A549 (cell line): ENCODE measurements at regions not wholly inside any gene's neighbourhood (a gene's known extent, or its start where the extent isn't known, plus 50 kb on each side); places are given as distances from the start of the nearest gene placed in this dataset.

Experiments used
- CBX8 ChIP-seq: fragments of 200-600 bp; sonication (generic); IDR thresholded peaks from 2 replicates; pipeline ENCODE4 v1.6.1; 2016
- EHMT2 ChIP-seq: fragments of 200-600 bp; sonication (generic); IDR thresholded peaks from 2 replicates; pipeline ENCODE4 v1.6.1; 2016; ENCODE audit warnings: antibody characterized with exemption, low read depth, mild to moderate bottlenecking, moderate library complexity
- JUN ChIP-seq, 2 experiments: fragments of >200 bp; sonication (Bioruptor Twin); formaldehyde crosslinking; IDR thresholded peaks; 2 replicates in 1 of 2; 3 replicates in 1 of 2; pipeline ENCODE4 v1.6.1; 2016 to 2017
- MYC ChIP-seq: IDR thresholded peaks from 2 replicates; pipeline ENCODE4 v1.6.1; 2012; ENCODE audit warnings: mild to moderate bottlenecking, inconsistent platforms, low read length, improper control_type of control experiment, borderline replicate concordance
- NR3C1 ChIP-seq: fragments of >200 bp; sonication (Bioruptor Twin); formaldehyde crosslinking; IDR thresholded peaks from 3 replicates; pipeline ENCODE4 v1.6.1; 2017
- POLR2A ChIP-seq: IDR thresholded peaks from 2 replicates; pipeline ENCODE4 v1.6.1; 2012; ENCODE audit warnings: mild to moderate bottlenecking, low read length
- POLR2AphosphoS2 ChIP-seq: conservative IDR thresholded peaks from 2 replicates; pipeline ENCODE4 v1.6.1; 2012; ENCODE audit warnings: low read length, improper control_type of control experiment, inconsistent platforms
- RARB ChIP-seq: fragments of 250-450 bp; sonication (Bioruptor Pico); IDR thresholded peaks from 2 replicates; pipeline ENCODE4 v1.8.0; 2021; ENCODE audit warnings: mild to moderate bottlenecking, moderate library complexity
- SMC3 ChIP-seq: fragments of >200 bp; sonication (Bioruptor Twin); formaldehyde crosslinking; IDR thresholded peaks from 3 replicates; pipeline ENCODE4 v1.6.1; 2018; ENCODE audit warnings: inconsistent platforms
- ZSCAN20 ChIP-seq: fragments of 250-450 bp; sonication (Bioruptor Pico); IDR thresholded peaks from 2 replicates; pipeline ENCODE4 v1.8.0; 2022; ENCODE audit warnings: mild to moderate bottlenecking, moderate library complexity
- TF ChIP-seq, protein P1 (sequence below): fragments of >200 bp; sonication (Bioruptor Twin); formaldehyde crosslinking; IDR thresholded peaks from 3 replicates; pipeline ENCODE4 v1.5.1; 2016

DNA sequence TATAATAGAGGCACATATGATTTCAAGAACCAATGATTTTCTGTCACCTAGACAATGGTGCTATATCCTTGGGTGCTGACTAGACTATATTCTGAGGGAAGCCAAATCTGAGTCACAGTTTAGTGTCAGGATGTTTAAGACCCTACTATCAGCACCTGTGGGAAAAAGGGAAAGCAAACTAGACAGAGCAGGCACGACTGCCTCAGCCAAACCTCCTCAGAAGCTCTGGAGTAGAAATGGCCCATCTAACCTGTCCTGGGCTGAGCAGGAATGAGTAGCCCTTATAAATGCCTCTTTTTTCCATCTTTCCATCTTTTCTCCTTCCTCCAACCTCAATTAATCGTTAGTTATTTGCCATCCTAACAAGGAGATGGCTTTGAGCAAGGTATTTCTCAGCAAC is 80.4 kb upstream of the TECRL start:
- TF ChIP-seq, protein P1, sequence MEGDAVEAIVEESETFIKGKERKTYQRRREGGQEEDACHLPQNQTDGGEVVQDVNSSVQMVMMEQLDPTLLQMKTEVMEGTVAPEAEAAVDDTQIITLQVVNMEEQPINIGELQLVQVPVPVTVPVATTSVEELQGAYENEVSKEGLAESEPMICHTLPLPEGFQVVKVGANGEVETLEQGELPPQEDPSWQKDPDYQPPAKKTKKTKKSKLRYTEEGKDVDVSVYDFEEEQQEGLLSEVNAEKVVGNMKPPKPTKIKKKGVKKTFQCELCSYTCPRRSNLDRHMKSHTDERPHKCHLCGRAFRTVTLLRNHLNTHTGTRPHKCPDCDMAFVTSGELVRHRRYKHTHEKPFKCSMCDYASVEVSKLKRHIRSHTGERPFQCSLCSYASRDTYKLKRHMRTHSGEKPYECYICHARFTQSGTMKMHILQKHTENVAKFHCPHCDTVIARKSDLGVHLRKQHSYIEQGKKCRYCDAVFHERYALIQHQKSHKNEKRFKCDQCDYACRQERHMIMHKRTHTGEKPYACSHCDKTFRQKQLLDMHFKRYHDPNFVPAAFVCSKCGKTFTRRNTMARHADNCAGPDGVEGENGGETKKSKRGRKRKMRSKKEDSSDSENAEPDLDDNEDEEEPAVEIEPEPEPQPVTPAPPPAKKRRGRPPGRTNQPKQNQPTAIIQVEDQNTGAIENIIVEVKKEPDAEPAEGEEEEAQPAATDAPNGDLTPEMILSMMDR = no peak
- TF ChIP-seq POLR2A (no peak), POLR2AphosphoS2 (no peak), ZSCAN20 (no peak), EHMT2 (no peak), SMC3 (no peak), NR3C1 (no peak), RARB (CRISPR knock-in tag) (no peak), MYC (no peak), CBX8 (no peak), JUN (IDR thresholded peaks at IDR 0.05) (no peak)
